ENCODE measurements at regions not wholly inside any gene's neighbourhood (a gene's known extent, or its start where the extent isn't known, plus 50 kb on each side); places are given as distances from the start of the nearest gene placed in this dataset.

GRCh38 chr15:47136236-47136635 is 581.1 kb upstream of the SEMA6D start:
- no peak for TF ChIP-seq CTCF (IDR thresholded peaks at IDR 0.05)
- no peaks in the 10 kb centered on the region for H3K36me3 ChIP-seq (ENCODE audit: low read depth)
- H3K4me1 ChIP-seq (ENCODE audit: low read depth), result no peaks in the 10 kb centered on the region
- DNase-seq (no peak), ATAC-seq (no peak)
- H3K9me3 ChIP-seq, result no peaks in the 10 kb centered on the region
- H3K4me3 ChIP-seq, result no peak overlapping the region
- intact Hi-C loops (cut with DNase I, micrococcal nuclease), result no loop called here

GRCh38 chr15:47139965-47140364 is 577.3 kb upstream of the SEMA6D start:
- DNase-seq (no peak), ATAC-seq (no peak)
- intact Hi-C loops (cut with DNase I, micrococcal nuclease), result no loop called here
- no peak for TF ChIP-seq CTCF (IDR thresholded peaks at IDR 0.05)
- Histone ChIP-seq H3K4me3 (no peak overlapping the region), H3K4me1 (ENCODE audit: low read depth) (no peaks in the 10 kb centered on the region), H3K9me3 (no peaks in the 10 kb centered on the region), H3K36me3 (ENCODE audit: low read depth) (no peaks in the 10 kb centered on the region)

- intact Hi-C loops (cut with DNase I, micrococcal nuclease), result no loop called here
- no peak for TF ChIP-seq CTCF (IDR thresholded peaks at IDR 0.05)
- Histone ChIP-seq H3K36me3 (ENCODE audit: low read depth) (no peaks in the 10 kb centered on the region), H3K4me3 (no peak overlapping the region), H3K4me1 (ENCODE audit: low read depth) (no peaks in the 10 kb centered on the region), H3K9me3 (no peaks in the 10 kb centered on the region)
- DNase-seq (no peak), ATAC-seq (no peak)
Observed at GRCh38 chr15:47157827-47158226, 559.5 kb upstream of the SEMA6D start.

- no peak for TF ChIP-seq CTCF (IDR thresholded peaks at IDR 0.05)
- DNase-seq (no peak), ATAC-seq (no peak)
- Histone ChIP-seq H3K9me3 (no peaks in the 10 kb centered on the region), H3K4me1 (ENCODE audit: low read depth) (no peaks in the 10 kb centered on the region), H3K4me3 (no peak overlapping the region), H3K36me3 (ENCODE audit: low read depth) (no peaks in the 10 kb centered on the region)
- intact Hi-C loops (cut with DNase I, micrococcal nuclease), result no loop called here
Observed at GRCh38 chr15:47158573-47158972, 558.7 kb upstream of the SEMA6D start.

GRCh38 chr15:47177177-47177576 is 540.1 kb upstream of the SEMA6D start:
- TF ChIP-seq CTCF (IDR thresholded peaks at IDR 0.05), result no peak

GRCh38 chr15:47179988-47180387 is 537.3 kb upstream of the SEMA6D start:
- intact Hi-C loops (cut with DNase I, micrococcal nuclease), result no loop called here
- ATAC-seq (no peak), DNase-seq (no peak)
- TF ChIP-seq CTCF (IDR thresholded peaks at IDR 0.05), result no peak
- no peak overlapping the region for H3K4me3 ChIP-seq
- no peaks in the 10 kb centered on the region for H3K9me3 ChIP-seq
- no peaks in the 10 kb centered on the region for H3K36me3 ChIP-seq (ENCODE audit: low read depth)
- H3K4me1 ChIP-seq (ENCODE audit: low read depth), result peaks cover 8% of the 10 kb centered on the region

More at GRCh38 chr15:47177177-47177576, 540.1 kb upstream of the SEMA6D start:
- intact Hi-C loops (cut with DNase I, micrococcal nuclease), result no loop called here
- no peak overlapping the region for H3K4me3 ChIP-seq
- DNase-seq (no peak), ATAC-seq (no peak)
- H3K4me1 ChIP-seq (ENCODE audit: low read depth), result no peaks in the 10 kb centered on the region
- no peaks in the 10 kb centered on the region for H3K36me3 ChIP-seq (ENCODE audit: low read depth)
- H3K9me3 ChIP-seq, result no peaks in the 10 kb centered on the region
